HG03571 (cell line): ENCODE measurements at regions not wholly inside any gene's neighbourhood (a gene's known extent, or its start where the extent isn't known, plus 50 kb on each side); places are given as distances from the start of the nearest gene placed in this dataset.

ENCODE experiments used
- ATAC-seq: cut with Tn5 transposase; IDR thresholded peaks from one replicate; pipeline ENCODE4 v1.9.1; 2021; ENCODE audit not compliant: unreplicated experiment

DNA sequence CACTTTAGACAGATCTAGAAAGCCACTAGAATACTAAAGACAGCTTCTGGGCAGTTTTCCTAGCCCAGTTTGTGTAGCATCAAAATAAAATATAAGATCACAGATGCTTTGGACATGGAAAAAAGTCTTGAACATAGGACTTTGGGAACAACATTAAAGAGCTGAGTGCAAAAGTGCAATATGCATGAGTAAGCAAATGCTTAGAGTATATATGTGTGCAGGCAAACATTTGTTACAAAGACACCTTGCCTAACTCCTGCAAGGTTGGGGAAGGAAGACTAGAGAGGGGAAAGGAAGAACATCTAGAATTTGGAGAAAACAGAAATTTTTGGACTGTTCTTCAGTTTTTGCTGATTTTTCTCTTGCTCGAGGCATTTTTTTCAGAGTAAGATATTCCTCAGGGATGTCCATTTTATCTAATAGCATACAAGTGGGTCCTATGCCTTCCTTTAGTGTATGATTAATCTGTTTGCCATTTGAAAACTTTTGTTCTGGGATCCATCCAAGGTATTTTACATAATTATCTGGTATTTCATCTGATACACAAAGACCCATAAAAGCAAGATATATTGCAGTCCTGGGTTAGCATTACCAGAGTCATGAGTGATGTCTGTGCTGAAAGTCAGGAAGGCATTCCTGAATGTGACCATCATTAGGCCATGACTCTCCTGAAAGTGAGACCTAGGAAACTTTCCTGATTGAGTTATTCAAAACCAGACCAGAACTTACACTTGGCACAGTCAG is 142.0 kb upstream of the RGMB start:
- ATAC-seq, result no peak

DNA sequence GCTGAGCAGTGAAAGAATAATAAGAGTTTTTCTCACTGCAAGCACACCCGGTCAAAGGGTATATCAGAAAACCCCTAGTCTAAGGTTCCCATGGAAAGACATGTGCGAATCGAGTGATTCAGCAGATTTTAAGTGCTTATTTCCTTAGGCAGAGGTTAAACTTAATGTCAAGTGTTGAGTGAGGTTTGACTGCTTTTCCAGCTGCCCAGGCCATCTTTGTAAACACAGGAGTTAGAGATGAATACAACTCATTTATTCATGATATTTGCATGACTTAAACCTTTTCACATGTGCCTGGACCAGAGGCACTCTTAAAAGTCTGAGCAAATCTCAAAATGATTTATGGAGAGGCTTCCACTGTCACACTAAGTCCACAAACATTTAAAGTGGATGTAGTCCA is 137.8 kb upstream of the RGMB start:
- ATAC-seq, result no peak

DNA sequence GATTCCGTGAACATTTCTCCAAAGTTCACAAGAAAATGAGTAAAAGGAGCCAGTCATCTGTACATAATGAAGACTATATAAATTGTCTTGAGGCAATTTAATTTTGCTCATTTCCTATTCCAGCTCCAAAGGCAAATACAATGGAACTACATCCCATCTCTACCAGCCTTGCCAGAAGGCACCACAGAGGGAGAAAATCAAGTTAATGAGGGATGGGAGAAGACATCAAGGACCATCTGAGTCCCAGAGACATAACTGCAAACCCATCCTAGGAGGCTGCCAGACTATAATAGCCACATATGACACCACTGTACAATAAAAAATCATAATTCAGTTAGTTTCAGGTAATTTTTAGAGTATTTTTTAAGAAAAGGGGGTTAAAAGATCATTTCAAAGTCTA is 136.3 kb upstream of the RGMB start:
- ATAC-seq, result no peak

GRCh38 chr5:98637557-98637956 is 135.9 kb upstream of the RGMB start:
- ATAC-seq, result no peak

DNA sequence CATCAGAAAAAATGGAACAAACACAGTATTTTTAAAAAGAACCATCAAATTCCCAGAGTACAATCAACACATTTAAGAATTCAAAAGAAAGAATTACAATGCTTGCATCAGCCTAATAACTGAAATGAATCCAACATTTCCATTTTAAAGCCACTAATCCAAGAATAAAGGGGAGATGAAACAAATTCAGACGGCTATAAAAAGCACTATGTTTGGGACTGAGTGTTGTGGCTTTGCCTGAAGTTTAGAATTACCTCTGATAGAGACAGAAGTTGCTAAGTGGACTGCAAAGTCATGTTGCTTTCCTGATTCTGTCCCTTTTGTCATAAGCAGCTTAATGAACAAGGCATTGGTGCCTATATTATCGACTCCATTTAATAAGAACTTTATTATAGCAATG is 135.4 kb upstream of the RGMB start:
- no peak for ATAC-seq

- no peak for ATAC-seq
These were observed 134.8 kb upstream of the RGMB start for GRCh38 chr5:98638701-98639100.

GRCh38 chr5:98639274-98639673 is 134.2 kb upstream of the RGMB start:
- ATAC-seq, result no peak

DNA sequence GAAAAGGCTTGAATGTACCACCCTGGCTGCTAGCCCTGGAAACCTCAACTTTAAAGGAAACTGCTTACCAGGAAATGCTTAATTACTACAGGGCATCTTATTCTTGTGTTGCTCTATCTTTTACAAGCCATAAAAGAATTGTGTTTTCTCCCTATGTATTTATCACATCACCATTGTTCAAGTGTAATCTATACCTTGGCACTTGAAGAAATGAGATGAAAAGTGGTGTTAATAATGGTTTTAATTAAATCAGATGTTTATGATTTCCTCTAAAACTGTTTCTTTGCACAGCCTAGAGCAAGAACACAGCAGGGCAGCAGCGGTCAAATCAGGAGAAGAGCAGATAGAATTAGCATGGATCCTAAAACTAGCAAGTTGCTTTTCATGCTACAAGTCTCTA is 131.8 kb upstream of the RGMB start:
- no peak for ATAC-seq

DNA sequence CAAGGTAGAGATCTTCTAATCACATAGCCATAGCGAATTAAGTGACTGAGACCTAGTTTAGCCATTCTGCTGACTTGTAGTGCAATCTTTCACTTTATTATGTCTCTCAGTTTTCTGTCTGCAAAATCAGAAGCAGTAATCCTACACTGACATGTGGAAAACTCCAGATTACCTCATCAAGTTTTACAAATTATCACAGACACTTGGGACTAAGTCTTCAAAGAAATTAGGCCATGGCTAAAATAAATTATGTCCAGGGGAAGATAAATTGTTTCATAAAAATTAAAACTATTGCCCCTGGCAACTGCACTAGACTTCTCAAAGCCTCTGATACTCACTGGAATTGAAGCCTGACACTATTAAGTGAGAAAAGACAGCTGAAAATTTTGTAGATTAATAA is 129.9 kb upstream of the RGMB start:
- no peak for ATAC-seq

GRCh38 chr5:98651715-98652114 is 121.7 kb upstream of the RGMB start:
- no peak for ATAC-seq

GRCh38 chr5:98656125-98656795 is 117.2 kb upstream of the RGMB start:
- no peak for ATAC-seq

DNA sequence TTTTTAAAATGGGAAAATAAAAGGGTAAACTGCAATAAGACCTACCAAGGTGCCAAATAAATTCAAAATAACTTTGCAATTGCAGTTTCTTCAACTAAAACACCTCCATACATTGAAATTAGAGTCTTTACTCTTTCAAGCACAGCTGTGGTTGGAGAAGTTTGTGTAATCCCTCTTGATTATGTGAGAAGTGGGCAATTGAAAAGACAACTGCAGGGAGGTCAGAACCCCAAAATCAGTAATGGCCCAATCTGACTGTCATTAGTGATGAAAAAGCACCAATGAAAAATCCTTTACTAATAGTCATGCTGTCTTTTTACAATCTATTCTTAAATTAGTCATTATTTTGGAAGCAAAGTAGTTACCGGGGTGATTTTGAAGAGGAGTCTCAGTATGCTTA is 116.7 kb upstream of the RGMB start:
- no peak for ATAC-seq

DNA sequence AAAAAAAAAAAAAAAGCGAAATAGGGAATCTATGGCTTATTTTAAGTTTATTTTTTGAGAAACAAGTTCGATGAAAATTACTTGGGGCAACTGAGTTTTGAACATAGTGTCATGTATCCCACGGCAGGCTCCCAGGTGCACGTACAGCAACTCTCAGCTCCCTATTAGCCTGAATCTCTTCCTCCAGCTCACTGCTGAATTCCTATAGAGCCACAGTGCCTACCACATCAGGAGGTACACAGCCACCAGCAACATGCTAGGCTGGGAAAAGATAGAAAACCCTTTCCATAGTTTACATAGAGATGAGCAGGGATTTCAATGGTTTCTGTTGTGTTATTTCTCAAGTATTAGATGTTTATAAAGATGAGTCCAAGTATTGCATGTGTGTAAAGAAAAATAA is 115.9 kb upstream of the RGMB start:
- no peak for ATAC-seq

- no peak for ATAC-seq
These were observed 109.9 kb upstream of the RGMB start for GRCh38 chr5:98663521-98663920.

- no peak for ATAC-seq
These were observed 108.7 kb upstream of the RGMB start for GRCh38 chr5:98664736-98665135.

- ATAC-seq, result no peak
These were observed 93.5 kb upstream of the RGMB start for GRCh38 chr5:98679963-98680362.

DNA sequence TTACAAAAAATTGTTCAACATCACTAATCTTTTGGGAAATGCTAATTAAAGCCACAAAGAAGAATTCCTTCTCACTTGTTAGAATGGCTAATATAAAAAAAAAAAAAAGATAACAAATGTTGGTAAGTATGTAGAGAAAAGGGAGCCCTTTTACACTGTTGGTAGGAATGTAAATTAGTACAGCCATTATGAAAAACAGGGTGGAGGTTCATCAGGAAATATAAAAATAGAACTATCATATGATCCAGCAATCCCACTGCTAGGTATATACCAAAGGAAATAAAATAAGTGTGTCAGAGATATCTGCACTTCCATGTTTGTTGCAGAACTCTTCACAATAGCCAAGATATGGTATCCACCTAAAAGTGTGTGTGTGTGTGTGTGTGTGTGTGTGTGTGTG is 83.5 kb upstream of the RGMB start:
- ATAC-seq, result no peak

DNA sequence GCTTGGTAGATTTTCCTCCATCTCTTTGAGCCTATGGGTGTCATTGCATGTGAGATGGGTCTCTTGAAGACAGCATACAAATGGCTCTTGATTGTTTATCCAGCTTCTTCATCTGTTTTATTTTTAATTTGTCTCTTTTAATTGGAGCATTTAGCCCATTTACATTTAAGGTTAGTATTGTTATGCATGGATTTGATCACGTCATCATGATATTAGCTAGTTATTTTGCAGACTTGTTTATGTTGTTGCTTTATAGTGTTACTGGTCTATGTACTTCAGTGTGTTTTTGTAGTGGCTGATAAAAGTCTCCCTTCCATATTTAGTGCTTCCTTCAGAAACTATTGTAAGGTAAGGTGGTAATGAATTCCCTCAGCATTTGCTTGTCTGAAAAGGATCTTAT is 78.6 kb upstream of the RGMB start:
- ATAC-seq, result no peak

DNA sequence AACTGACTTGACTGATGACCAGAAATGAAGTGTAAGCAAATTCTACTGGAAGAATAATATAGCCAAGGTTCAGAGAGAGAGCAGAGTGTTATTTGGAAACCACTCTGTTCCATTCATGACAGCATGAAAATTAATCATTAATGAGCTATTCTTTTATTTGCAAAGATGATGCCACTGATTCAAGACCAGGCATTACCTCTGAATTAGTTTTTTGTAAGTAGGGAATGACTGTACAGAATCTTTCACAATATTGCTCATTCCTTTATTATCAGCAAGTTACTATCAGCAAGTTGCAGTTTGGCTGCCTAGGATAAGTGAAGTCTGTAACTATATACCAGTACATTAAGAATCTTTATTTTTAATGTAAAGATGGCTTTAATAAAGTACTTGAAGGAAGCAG is 75.1 kb upstream of the RGMB start:
- no peak for ATAC-seq

- no peak for ATAC-seq
These were observed 72.7 kb upstream of the RGMB start for GRCh38 chr5:98700730-98701129.

DNA sequence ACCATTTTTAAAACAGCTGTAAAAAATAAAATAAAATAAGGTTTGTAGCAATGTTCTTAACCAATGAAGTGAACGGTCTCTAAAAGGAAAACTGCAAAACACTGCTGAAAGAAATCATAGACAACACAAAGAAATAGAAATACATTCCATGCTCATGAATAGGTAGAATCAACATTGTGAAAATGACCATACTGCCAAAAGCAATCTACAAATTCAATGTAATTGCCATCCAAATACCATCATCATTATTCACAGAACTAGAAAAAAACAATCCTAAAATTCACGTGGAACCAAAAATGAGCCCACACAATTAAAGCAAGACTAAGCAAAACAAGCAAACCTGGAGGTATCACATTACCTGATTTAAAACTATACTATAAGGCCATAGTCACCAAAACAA is 67.6 kb upstream of the RGMB start:
- no peak for ATAC-seq

DNA sequence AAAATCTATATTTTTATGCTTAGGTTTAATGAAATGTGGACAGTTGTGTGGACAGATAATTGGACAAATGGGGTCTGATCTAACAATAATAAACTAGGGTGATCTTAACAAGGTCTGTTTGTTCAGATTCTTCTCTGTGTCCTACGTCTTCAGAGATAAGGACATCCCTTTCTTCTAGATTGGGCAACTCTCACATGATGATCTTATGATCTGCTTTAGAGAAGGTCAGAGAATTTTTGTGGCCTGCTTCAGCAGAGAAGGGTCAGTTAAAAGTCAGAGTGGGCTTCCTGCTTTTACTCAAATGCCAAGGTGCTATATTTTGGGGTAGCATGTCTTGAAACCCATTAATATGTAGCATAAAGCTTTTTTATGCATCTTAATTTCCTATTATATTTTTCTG is 63.8 kb upstream of the RGMB start:
- ATAC-seq, result no peak

DNA sequence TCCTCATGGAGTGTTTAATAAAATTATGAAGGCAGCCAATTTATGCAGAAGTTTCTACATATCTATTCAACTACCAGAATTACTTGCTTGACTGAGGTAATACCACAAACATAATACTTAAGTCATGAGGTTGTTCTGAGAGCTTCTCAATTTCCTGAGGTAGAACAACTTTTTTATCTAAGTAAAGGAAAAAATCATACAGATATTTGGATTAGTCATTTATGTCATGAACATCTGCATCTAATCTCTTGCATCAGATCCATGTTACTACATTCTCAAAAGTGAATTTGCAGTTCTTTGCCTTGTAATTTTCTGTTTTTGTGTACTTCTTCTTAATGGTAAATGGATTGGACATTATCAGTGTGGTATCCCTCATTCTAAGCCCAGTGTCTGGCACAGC is 60.4 kb upstream of the RGMB start:
- ATAC-seq, result no peak
